GM18870 (cell line): ENCODE measurements at regions not wholly inside any gene's neighbourhood (a gene's known extent, or its start where the extent isn't known, plus 50 kb on each side); places are given as distances from the start of the nearest gene placed in this dataset.

ENCODE experiments used
- ATAC-seq: cut with Tn5 transposase; IDR thresholded peaks from one replicate; pipeline ENCODE4 v1.9.1; 2021; ENCODE audit warnings: moderate library complexity; ENCODE audit not compliant: unreplicated experiment

GRCh38 chr2:8276026-8276425 is 405.8 kb upstream of the ID2 start:
- no peak for ATAC-seq

GRCh38 chr2:8277921-8278571 is 403.8 kb upstream of the ID2 start:
- no peak for ATAC-seq

GRCh38 chr2:8278709-8279354 is 403.0 kb upstream of the ID2 start:
- ATAC-seq, result no peak

GRCh38 chr2:8279506-8279905 is 402.4 kb upstream of the ID2 start:
- ATAC-seq, result no peak

DNA sequence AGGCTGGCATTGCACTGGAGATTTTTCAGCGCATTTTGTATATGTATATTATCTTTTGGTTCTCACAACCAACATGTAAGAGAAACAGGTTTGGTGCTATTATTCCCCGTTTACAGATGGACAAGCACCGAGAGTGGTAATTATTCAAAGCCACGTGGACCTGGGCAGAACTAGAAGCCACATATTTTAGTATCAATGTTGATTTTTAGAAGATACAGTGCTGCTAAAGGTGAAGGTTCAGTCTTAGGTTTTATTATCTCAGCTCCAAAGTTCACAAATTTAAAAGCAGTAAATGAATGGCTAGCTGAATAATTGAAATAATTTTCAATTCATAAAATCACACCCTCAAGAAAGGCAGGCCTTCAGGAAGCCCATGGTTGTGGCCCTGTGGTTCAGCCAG is 400.6 kb upstream of the ID2 start:
- ATAC-seq, result no peak

DNA sequence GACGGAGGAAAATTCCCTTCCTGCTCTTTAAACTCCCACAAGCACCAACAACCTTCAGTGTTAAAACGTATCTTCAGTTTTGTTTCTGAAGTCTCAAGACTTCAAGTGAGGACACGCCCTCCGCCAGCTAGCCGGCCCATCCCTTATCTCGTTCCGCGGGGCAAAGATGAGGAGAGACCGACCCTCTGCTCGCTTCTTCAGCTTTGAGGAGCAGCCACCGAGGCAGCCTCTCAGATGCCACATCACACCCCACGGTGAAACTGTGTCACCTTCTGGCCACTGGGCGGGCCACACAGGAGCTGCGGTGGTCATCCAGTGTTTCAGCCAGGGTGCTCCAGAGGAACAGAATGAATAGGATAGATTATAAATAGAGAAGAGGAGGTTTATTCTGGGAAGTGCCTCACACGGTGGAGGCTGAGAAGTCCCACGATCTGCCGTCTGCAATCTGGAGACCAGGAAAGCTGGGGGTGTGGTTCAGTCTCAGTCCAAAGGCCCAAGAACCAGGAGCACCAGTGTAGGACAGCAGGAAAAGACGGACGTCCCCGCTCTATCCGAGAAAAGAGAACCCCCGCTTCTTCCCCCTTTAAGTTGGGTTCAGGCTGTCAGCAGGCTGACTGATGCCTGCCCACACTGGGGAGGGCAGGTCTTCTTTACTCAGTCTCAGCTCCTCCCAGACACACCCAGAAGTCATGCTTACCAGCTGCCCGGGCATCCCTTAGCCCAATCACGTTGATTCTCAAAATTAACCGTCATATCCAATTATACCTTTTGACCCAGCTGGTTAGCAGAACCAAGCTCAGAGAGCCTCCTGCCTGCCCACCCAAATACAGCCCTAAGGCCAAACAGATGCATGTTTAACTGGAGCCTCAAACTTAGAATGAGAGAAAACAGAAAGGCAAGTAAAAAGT is 399.7 kb upstream of the ID2 start:
- no peak for ATAC-seq

GRCh38 chr2:8282858-8283252 is 399.0 kb upstream of the ID2 start:
- no peak for ATAC-seq

DNA sequence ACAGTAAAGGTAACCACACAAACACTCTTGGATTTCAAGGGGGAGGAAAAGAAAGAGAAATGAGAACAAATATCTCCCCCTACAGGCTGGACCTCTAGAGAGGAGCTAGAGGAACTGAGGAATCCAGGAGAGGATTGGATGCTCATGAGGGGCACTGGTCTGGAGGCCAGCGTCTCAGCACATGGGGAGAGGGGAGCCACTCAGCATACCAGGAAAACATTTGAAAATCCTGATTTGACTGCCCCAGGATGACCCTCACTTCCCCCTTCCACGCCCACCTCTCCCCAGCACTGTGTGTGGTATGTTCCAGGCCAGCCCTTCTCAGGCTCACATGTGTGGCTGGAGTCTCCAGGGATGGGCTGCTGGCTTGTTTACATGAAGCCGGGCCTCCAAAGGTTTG is 396.8 kb upstream of the ID2 start:
- ATAC-seq, result no peak

DNA sequence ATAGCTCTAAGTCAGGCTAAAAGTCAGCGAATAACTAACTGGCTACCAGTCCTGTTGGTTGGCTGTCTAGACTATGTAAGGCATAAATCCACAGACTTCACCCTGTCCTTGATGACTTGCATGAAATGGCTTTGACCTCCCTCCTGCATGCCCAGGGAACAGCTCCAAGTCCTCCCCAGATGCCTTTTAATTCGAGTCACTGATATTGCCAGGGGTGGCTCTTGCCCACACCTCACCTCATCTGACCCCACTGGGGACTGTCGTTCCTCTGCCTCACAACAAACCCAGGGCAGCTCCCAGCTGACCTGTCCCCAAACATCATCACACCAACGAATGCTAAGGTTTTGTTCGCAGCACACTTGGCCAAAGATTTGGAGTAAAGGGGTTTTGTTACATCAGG is 396.0 kb upstream of the ID2 start:
- no peak for ATAC-seq

- ATAC-seq, result no peak
These were observed 393.6 kb upstream of the ID2 start for GRCh38 chr2:8288206-8288605.

GRCh38 chr2:8289111-8289510 is 392.7 kb upstream of the ID2 start:
- ATAC-seq, result no peak

DNA sequence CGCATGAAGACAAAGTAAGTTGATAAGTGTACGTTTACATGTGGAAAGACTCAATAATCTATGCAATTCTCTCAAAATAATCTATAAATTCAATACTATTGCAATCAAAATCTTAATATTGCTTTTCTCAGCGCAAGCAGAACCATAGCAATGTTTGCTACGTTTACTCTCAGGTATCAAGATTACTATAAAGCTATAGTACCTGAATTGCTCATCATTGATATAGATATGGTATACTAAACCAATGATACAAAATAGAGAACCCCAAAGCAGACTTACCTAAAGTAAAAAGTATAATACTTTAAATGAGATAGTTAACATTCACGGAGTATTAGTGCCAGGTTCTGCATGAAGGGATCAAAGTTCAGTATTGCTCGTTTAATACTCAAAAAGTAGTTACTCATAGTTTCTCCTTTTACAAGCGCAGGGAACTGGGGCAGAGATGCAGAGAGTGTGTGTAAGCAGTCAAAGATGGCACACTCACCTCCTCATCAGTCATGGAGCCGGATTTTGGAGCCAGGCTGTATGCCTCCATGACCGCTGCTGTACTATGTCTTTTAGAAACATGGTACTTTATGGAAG is 391.0 kb upstream of the ID2 start:
- no peak for ATAC-seq

- ATAC-seq, result no peak
These were observed 385.6 kb upstream of the ID2 start for GRCh38 chr2:8296306-8296705.

DNA sequence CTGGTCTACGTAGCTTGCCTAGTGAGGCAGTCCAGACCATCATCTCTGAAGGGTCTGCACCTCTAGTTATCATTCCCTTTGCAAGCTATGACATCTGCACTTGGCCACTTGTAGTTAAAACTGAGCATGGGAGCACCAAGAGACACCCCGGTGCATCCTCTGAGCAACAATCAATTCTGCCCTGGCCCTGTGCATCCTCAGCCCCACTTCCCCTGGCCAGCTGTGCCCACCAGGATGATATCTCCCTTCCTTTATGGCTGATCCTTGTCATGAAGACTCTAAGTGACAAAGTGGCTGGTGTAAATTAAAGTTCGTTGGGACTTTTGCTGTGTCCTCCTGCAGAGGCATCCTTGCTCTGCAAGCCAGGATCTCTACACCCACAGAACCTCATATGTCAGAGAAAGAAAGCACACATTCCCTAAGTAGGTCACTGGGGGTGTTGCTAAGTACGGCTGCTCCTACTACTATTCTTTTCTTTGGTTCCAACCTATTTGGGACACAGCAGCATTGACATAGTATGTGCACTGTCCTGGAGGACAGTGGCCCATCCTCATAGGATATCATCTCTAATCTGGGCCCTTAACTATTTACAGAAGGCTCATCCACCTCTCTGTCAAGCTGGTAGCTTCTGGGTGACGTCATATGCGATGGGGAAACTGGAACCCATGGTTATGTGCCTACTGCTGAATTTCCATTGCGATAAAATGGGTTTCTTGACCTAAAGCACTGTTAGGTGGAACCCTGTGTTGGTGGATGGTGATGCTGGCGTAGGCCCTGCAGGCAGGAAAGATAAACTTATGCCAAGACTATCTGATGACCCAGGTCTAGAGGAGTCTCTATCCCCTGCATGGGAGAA is 384.3 kb upstream of the ID2 start:
- no peak for ATAC-seq

- no peak for ATAC-seq
These were observed 383.1 kb upstream of the ID2 start for GRCh38 chr2:8298783-8299182.

DNA sequence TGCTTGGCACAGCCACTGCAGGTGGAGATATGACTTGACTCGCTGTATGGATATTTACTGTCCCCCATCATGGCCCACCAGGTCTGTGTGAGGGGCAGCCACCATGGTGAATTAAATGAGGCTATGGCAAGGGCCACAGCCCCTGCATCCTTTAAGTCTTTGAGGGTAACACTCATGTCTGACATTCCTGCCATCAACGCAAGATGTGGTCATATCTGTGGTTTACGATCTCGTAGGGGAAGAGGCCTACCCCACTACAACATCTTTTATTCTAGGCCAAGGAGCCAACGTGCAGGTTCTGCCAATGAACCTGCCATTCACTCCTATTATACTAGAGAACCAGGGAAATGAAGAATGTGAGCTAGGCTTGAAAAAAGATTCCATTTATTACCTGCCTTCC is 381.6 kb upstream of the ID2 start:
- no peak for ATAC-seq

GRCh38 chr2:8300905-8301304 is 381.0 kb upstream of the ID2 start:
- no peak for ATAC-seq

DNA sequence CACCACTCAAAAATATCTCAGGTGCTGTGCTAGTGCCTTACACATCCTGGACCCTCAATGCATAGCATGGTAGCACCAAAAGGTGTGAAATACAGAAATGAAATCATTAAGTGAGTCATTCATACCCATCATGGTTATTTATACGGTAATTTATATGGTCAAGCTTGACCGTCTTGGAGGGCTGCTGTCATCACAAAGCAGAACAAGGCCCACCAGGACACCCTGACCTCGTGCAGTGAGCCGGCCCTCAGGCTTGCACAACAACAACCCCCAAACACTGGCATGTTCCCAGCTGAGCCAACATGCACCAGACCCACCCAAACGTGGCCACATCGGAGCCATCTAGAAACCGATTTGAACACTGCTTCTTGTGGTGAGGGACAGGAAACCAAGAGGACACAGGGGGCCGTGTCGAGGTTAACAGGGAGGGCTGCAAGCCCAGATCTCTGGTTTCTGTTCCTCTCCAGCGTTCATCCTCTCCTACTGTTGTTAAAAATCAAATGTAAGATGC is 378.5 kb upstream of the ID2 start:
- peak; percentile 63 for ATAC-seq

DNA sequence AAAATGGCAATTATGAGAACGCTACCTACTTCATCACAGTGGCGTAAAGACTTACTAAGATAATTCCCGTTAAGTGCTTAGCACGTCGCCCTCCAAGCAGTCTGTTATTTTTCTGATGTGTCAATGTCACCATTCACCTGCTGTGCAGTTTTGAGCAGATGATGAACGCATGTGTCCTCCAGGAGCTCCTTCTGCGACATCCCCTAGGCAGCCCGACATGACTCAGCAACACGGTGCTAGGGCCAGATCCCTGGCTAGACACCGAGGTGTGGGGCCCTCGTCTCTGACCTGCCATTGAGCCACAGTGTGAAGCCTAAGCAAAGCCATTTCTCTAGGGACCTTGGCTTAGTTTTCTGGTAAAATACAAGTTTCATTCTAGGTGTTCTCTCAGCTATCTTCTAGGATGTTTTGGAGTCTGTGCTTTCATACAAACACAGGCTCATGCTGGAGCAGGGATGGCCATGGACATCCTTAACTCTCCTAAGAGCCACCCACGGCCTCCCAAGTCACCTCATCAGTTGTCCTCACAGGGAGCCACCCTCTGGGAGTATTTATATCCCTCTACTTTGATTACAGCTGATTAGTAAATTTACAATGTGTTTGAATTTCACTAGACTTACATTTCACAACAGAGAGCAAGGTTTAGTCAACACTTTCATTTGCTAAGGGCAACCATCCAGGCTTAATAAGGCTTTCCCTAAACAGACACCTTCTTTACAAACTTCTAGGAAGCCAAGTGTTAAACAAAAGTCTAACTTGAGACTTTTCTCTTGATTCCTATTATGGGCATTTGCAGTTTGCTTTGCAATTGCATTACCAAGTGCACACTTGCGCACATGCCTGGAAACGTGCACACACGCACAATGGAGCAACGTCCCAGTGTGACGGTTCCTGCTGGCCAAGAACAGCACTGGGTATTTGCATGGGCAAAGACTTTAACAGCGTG is 376.8 kb upstream of the ID2 start:
- no peak for ATAC-seq
